ENCODE measurements at regions not wholly inside any gene's neighbourhood (a gene's known extent, or its start where the extent isn't known, plus 50 kb on each side); places are given as distances from the start of the nearest gene placed in this dataset.

DNA sequence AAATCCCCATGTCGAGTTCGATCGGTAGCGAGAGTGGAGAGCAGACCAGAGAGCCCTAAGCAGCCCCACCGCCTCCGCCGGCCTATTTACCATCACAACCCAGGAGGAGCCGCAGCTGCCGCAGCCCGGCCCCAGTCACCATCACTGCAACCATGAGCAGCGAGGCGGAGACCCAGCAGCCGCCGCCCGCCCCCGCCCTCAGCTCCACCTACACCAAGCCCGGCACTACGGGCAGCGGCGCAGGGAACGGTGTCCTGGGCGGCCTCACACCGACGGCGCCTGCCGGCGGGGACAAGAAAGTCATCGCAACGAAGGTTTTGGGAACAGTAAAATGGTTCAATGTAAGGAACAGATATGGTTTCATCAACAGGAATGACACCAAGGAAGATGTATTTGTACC is 89.5 kb upstream of the TPM1 start:
- TF ChIP-seq, protein P1, sequence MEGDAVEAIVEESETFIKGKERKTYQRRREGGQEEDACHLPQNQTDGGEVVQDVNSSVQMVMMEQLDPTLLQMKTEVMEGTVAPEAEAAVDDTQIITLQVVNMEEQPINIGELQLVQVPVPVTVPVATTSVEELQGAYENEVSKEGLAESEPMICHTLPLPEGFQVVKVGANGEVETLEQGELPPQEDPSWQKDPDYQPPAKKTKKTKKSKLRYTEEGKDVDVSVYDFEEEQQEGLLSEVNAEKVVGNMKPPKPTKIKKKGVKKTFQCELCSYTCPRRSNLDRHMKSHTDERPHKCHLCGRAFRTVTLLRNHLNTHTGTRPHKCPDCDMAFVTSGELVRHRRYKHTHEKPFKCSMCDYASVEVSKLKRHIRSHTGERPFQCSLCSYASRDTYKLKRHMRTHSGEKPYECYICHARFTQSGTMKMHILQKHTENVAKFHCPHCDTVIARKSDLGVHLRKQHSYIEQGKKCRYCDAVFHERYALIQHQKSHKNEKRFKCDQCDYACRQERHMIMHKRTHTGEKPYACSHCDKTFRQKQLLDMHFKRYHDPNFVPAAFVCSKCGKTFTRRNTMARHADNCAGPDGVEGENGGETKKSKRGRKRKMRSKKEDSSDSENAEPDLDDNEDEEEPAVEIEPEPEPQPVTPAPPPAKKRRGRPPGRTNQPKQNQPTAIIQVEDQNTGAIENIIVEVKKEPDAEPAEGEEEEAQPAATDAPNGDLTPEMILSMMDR (conservative IDR thresholded peaks at IDR 0.05; ENCODE audit: low read length), result no peak
- no peak for TF ChIP-seq EZH2phosphoT487 (IDR thresholded peaks at IDR 0.05; ENCODE audit: borderline replicate concordance, low read depth, low read length)
